Left ventricle myocardium inferior (tissue), 1 donor: ENCODE measurements at regions not wholly inside any gene's neighbourhood (a gene's known extent, or its start where the extent isn't known, plus 50 kb on each side); places are given as distances from the start of the nearest gene placed in this dataset.

Source experiments
- DNase-seq: peaks from one replicate; pipeline ENCODE4 v3.0.0-alpha.2; 2020
- H3K27ac ChIP-seq: fragments of 200-600 bp; replicated peaks from 2 replicates; pipeline ENCODE4 v1.8.0; 2021
- H3K27me3 ChIP-seq: fragments of 200-600 bp; 2 replicates; pipeline ENCODE4 v1.8.0; 2021; ENCODE audit warnings: low read depth
- H3K36me3 ChIP-seq: fragments of 200-600 bp; 2 replicates; pipeline ENCODE4 v1.8.0; 2021
- H3K4me1 ChIP-seq: fragments of 200-600 bp; 2 replicates; pipeline ENCODE4 v1.8.0; 2021
- H3K4me3 ChIP-seq: fragments of 200-600 bp; 2 replicates; pipeline ENCODE4 v1.8.0; 2021; ENCODE audit warnings: mild to moderate bottlenecking, moderate library complexity
- H3K9me3 ChIP-seq: fragments of 200-600 bp; replicated peaks from 2 replicates; pipeline ENCODE4 v1.8.0; 2021
- intact Hi-C: fragments of 100-400 bp; cut with micrococcal nuclease; formaldehyde crosslinking; loops from one replicate; pipeline ENCODE4 v1.11.0; 2022
- TF ChIP-seq, protein P1 (sequence below): fragments of 200-600 bp; IDR thresholded peaks from 2 replicates; pipeline ENCODE4 v1.8.0; 2021; ENCODE audit warnings: antibody characterized with exemption, mild to moderate bottlenecking, borderline replicate concordance
- donor health status: DM: no; HTN: yes; CAD: no; lungs with severe emphysema.

DNA sequence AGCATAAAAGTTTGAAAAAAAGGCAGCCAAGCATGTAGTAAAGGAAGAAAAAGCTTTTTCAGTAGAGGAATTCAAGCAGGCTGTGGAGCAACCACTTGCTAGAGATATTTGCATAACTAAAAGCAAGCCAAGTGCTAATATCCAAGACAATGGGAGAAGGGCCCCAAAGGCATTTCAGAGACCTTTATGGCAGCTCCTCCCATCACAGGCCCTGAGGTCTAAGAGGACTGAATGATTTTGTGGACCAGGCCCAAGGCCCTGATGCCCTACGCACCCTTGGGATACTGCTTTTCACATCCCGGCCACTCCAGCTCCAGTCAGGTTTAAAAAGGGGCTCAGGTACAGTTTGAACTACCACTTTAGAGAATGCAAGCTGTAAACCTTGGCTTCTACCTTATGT is 261.7 kb upstream of the SEMA3C start:
- Histone ChIP-seq H3K27ac (no peak overlapping the region), H3K4me1 (peaks cover 7% of the 10 kb centered on the region), H3K9me3 (peaks cover 8% of the 10 kb centered on the region), H3K4me3 (no peak overlapping the region), H3K27me3 (no peaks in the 10 kb centered on the region), H3K36me3 (no peaks in the 10 kb centered on the region)
- no peak for DNase-seq
- intact Hi-C loops, result no loop called here
- TF ChIP-seq, protein P1, sequence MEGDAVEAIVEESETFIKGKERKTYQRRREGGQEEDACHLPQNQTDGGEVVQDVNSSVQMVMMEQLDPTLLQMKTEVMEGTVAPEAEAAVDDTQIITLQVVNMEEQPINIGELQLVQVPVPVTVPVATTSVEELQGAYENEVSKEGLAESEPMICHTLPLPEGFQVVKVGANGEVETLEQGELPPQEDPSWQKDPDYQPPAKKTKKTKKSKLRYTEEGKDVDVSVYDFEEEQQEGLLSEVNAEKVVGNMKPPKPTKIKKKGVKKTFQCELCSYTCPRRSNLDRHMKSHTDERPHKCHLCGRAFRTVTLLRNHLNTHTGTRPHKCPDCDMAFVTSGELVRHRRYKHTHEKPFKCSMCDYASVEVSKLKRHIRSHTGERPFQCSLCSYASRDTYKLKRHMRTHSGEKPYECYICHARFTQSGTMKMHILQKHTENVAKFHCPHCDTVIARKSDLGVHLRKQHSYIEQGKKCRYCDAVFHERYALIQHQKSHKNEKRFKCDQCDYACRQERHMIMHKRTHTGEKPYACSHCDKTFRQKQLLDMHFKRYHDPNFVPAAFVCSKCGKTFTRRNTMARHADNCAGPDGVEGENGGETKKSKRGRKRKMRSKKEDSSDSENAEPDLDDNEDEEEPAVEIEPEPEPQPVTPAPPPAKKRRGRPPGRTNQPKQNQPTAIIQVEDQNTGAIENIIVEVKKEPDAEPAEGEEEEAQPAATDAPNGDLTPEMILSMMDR, result no peak

DNA sequence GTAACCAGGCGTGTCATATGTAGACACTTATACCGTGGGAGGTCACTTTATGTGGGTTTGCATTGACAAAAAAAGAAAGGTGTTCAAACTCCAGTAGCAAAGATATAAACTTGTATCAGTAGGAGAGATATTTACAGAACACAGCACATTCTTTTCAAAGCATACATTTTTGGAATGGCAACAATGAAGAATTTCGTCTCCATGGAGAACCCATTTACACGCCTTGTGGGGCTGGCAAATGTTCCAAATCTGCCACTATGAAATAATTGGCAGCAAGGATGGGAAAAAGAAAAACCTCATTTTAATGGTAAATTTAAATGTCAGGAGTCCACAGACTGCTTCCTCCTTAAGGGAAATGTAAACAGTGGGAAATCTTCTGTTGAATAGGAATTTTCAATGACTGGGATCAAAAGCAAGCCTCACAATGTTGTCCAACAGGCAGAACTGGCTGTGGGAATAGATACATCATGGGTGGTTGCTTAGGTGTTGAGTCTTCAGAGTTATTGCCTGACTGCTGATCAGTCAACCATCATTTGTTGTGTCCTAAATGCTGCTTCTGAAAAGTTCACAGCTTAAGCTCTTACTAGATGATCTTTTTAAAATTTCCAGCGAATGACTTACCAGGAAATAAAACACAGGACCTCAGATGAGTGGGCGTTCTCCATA is 256.6 kb upstream of the SEMA3C start:
- TF ChIP-seq, protein P1, result no peak
- Histone ChIP-seq H3K27ac (no peak overlapping the region), H3K27me3 (no peaks in the 10 kb centered on the region), H3K4me1 (no peaks in the 10 kb centered on the region), H3K4me3 (no peak overlapping the region), H3K9me3 (peaks cover 8% of the 10 kb centered on the region), H3K36me3 (no peaks in the 10 kb centered on the region)
- no peak for DNase-seq
- intact Hi-C loops, result no loop called here

DNA sequence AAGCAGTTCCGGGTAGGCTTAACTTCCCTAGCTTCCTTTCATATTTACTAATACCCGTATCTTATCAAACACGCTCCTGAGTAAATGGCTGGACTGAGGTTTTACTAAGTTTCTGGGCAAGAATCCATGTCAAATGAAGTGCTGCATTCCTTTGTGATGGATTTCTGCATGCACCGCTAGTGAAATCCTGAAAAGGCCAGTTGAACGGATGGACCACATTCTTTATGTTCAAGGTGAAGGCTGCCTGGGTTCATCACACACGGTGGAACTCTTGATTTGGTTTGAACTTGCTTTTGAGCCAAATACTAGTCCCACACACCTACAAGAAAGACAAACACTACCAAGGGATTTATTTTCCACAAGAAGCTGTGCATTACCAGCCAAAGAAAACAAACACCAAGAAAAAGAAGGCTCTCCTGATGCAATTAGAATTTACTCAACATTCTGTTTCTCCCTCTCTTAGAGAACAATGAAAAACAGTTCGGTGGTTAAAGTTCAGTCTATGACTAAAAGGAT is 255.0 kb upstream of the SEMA3C start:
- intact Hi-C loops, result no loop called here
- TF ChIP-seq, protein P1, result no peak
- no peak overlapping the region for H3K4me3 ChIP-seq

DNA sequence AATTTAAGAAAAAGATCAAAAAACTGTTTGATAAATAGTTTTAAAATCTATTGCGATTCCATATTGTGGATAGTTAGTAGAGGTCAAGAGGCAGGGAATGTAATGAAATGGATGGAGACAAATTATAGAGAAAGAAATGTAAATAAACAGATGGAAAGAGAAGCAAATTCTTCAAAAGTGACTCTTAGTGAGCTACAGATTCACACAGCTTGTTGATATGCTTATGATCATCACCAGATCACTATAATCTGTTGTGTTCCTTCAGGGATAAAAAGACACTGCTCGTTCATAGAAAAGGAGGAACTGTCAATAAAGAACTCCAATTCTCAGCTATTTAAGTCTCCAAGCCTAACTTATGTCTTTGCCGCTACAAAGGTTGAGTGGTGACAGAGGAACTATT is 251.4 kb upstream of the SEMA3C start:
- TF ChIP-seq, protein P1, result no peak
- H3K4me3 ChIP-seq, result no peak overlapping the region
- no peaks in the 10 kb centered on the region for H3K9me3 ChIP-seq
- no peaks in the 10 kb centered on the region for H3K27me3 ChIP-seq
- no peaks in the 10 kb centered on the region for H3K36me3 ChIP-seq
- no peak for DNase-seq
- intact Hi-C loops, result no loop called here
- no peak overlapping the region for H3K27ac ChIP-seq
- no peaks in the 10 kb centered on the region for H3K4me1 ChIP-seq

More for the DNA sequence above, 255.0 kb upstream of the SEMA3C start:
- no peaks in the 10 kb centered on the region for H3K27me3 ChIP-seq
- no peaks in the 10 kb centered on the region for H3K4me1 ChIP-seq
- no peaks in the 10 kb centered on the region for H3K36me3 ChIP-seq
- DNase-seq, result no peak
- peaks cover 8% of the 10 kb centered on the region for H3K9me3 ChIP-seq
- H3K27ac ChIP-seq, result no peak overlapping the region

DNA sequence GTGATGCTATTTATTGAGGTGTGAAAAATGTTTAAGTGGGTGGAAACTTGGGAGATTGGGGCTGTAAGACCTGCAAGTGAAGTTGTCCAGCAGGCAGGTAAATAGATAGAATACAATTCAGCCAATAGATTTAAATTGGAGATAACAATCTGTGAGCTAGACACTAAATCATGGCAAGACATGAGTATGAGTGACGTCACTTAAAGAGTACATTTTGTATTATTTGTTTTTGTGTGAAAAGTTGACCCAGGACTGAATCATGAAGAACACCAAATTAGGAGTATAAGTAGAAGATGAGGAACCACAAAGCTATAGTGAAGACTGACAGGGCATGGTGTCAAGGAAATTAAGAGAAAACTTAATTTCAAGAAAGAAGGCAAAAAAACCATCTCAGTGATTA is 249.1 kb upstream of the SEMA3C start:
- intact Hi-C loops, result no loop called here
- H3K4me3 ChIP-seq, result no peak overlapping the region
- no peaks in the 10 kb centered on the region for H3K4me1 ChIP-seq
- H3K9me3 ChIP-seq, result no peaks in the 10 kb centered on the region
- H3K27ac ChIP-seq, result no peak overlapping the region
- DNase-seq, result no peak
- TF ChIP-seq, protein P1, result no peak
- no peaks in the 10 kb centered on the region for H3K27me3 ChIP-seq
- H3K36me3 ChIP-seq, result no peaks in the 10 kb centered on the region
